ENCODE measurements at regions not wholly inside any gene's neighbourhood (a gene's known extent, or its start where the extent isn't known, plus 50 kb on each side); places are given as distances from the start of the nearest gene placed in this dataset.

DNA sequence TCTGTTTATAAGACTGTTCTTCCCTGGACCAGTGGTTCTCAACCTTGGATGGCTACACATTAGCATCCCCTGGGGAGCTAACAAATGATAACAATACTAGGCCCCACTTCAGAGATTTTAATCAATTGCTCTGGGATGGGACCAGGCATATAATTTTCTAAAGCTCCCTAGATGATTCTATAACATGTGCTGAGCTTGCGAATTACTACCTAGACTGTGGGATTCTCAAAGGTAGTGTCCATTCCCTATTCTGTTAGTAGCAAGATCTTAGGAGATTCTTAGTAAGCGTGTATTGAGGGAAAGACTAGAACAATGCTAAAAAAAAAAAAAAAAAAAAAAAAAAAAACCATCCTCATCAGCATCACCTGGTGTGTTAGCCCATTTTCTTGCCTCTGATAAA is 412.0 kb upstream of the CDH5 start:
- TF ChIP-seq, protein P1, sequence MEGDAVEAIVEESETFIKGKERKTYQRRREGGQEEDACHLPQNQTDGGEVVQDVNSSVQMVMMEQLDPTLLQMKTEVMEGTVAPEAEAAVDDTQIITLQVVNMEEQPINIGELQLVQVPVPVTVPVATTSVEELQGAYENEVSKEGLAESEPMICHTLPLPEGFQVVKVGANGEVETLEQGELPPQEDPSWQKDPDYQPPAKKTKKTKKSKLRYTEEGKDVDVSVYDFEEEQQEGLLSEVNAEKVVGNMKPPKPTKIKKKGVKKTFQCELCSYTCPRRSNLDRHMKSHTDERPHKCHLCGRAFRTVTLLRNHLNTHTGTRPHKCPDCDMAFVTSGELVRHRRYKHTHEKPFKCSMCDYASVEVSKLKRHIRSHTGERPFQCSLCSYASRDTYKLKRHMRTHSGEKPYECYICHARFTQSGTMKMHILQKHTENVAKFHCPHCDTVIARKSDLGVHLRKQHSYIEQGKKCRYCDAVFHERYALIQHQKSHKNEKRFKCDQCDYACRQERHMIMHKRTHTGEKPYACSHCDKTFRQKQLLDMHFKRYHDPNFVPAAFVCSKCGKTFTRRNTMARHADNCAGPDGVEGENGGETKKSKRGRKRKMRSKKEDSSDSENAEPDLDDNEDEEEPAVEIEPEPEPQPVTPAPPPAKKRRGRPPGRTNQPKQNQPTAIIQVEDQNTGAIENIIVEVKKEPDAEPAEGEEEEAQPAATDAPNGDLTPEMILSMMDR (IDR thresholded peaks at IDR 0.05; ENCODE audit: low read length, missing control alignments): no peak
- DNase-seq (ENCODE audit: low read depth): no peak
- H3K4me3 ChIP-seq (replicated peaks; ENCODE audit: low read depth, low read length): no peak overlapping the region

DNA sequence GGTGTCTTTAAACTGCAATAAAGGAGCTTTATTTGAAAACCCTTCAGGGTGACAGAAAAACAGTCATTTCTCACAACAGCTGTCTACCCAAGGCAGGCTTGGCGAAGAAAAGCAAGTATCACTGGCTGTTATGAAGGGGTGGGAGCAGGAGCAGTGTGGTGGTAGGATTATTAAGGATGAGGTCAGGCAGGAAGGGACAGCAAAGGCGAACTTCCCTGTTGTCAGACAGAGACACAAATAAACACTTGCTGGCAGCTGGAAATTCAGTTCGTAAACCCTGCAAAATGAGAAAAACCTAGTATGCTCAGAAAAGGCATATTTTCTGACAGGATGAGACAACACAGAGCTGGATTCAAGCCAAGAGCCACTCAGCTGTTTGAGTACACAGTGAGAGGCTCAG is 416.3 kb upstream of the CDH5 start:
- TF ChIP-seq, protein P1 (IDR thresholded peaks at IDR 0.05; ENCODE audit: low read length, missing control alignments): no peak
- no peak for DNase-seq (ENCODE audit: low read depth)
- H3K4me3 ChIP-seq (replicated peaks; ENCODE audit: low read depth, low read length): no peak overlapping the region

DNA sequence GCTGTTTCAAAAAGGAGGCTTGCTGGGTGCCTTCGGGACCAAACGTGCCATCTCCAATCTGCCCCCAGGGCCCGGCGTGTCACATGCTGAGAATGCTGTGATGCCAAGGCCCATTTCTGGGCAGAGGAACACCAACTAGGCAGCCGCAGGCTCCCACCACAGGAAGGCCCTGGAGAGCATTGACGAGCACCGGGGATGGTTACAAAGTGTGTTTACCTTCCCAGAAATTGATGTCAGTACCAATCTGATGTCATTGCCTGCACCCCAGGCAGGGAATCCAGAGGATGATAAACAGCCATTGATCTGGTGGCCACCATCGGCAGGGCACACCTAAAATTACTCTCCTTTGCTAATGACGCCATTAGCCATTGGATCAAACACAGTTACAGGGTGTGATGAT is 418.1 kb upstream of the CDH5 start:
- no peak for DNase-seq (ENCODE audit: low read depth)
- no peak overlapping the region for H3K4me3 ChIP-seq (replicated peaks; ENCODE audit: low read depth, low read length)
- TF ChIP-seq, protein P1 (IDR thresholded peaks at IDR 0.05; ENCODE audit: low read length, missing control alignments): no peak

DNA sequence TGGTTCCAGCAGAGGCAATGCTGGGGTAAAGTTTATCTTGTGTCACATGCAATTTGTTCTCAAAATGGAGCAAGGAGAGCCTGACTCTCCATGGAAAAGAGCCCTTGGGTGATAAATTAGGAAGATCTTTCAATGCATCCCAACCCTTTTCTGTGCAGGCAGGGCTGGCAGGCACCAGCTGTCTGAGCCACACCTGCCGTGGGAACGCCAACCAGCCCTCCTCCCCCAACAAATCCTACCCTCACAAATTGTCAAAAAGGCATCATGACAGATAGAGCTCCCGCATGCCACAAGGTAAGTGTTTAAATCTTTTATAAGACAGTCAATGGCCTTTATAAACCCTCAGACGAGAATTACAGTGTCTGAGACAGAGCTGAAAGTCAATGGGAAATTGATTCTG is 418.5 kb upstream of the CDH5 start:
- no peak overlapping the region for H3K4me3 ChIP-seq (replicated peaks; ENCODE audit: low read depth, low read length)
- DNase-seq (ENCODE audit: low read depth): no peak
- TF ChIP-seq, protein P1 (IDR thresholded peaks at IDR 0.05; ENCODE audit: low read length, missing control alignments): no peak

DNA sequence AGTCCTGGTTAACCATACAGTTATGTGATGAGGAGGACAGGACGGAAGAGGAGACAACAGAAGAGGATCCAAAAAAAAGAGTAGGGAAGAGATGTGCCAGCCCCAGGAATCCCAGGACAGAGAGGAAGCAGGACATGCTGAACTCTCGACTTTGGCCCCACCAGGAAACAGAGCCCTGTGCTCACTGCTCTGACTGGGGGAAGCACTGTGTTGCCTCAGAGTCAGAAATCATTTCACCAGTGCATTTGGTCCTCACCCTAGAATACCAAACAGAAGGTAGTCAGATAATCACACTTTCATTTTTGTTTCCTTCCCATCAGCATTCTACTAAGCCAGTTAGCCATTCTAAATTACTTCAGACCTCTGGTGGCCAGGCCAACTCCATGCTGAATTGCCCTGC is 421.0 kb upstream of the CDH5 start:
- TF ChIP-seq, protein P1 (IDR thresholded peaks at IDR 0.05; ENCODE audit: low read length, missing control alignments): no peak
- no peak overlapping the region for H3K4me3 ChIP-seq (replicated peaks; ENCODE audit: low read depth, low read length)
- no peak for DNase-seq (ENCODE audit: low read depth)

DNA sequence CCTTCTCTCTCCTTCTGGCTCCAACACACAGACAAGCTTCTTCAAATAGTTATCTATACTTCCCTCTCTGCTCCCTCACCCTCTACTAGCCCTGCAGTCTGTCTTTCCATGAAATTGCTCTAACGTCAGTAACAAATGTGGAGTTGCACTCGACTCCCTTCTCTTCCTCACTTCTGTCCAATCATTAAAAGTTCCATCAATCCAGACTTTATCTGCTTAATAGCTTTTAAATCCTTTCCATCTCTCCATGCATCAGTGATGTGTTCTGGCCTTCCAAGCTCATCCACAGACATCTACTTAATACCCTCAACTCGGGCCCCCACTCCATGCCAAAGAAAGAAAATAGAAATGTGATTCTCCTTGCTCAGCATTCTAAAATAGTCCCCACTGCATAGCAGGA is 422.1 kb upstream of the CDH5 start:
- H3K4me3 ChIP-seq (replicated peaks; ENCODE audit: low read depth, low read length): no peak overlapping the region
- no peak for DNase-seq (ENCODE audit: low read depth)
- TF ChIP-seq, protein P1 (IDR thresholded peaks at IDR 0.05; ENCODE audit: low read length, missing control alignments): no peak

DNA sequence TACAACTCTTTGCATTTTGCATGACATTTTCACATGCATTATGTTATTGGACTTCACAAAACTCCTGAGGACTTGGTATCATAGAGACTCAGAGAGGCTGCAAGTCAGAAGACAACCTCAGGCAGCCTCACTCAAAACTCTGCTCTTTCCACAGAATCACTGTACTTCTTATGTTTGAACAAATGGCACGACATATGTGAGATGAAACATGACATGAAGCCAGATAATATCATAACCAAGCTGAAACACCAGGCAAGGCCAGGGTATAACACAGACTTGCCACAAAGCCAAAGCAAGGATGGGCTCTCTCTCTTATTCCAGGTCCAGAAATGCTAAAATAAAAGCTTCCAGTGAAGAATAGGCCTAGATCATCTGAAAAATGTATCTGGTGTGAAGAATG is 425.8 kb upstream of the CDH5 start:
- no peak for DNase-seq (ENCODE audit: low read depth)
- H3K4me3 ChIP-seq (replicated peaks; ENCODE audit: low read depth, low read length): no peak overlapping the region
- TF ChIP-seq, protein P1 (IDR thresholded peaks at IDR 0.05; ENCODE audit: low read length, missing control alignments): no peak
